ENCODE measurements at regions not wholly inside any gene's neighbourhood (a gene's known extent, or its start where the extent isn't known, plus 50 kb on each side); places are given as distances from the start of the nearest gene placed in this dataset.

GRCh38 chr13:109655611-109656010, 130.8 kb downstream of the IRS2 start:
- Histone ChIP-seq H2AFZ (ENCODE audit: insufficient read depth, low read length, poor library complexity) (no peak overlapping the region), H3K14ac (ENCODE audit: low read length) (no peak overlapping the region), H3K4me1 (ENCODE audit: control insufficient read depth in 1 of 2, insufficient read depth in 2 of 2, low read length in 2 of 2) (no peaks in the 10 kb centered on the region), H2BK12ac (ENCODE audit: low read length) (no peak overlapping the region), H2BK5ac (ENCODE audit: low read depth, low read length, poor library complexity) (no peak overlapping the region), H3K4me2 (ENCODE audit: low read length) (no peak overlapping the region), H3K36me3 (ENCODE audit: control insufficient read depth in 1 of 2, insufficient read depth in 2 of 2, low read length in 2 of 2) (no peaks in the 10 kb centered on the region), H3K27ac (ENCODE audit: low read depth, low read length) (no peak overlapping the region), H2BK120ac (ENCODE audit: insufficient read depth, low read length, poor library complexity) (no peak overlapping the region), H3K79me2 (ENCODE audit: control insufficient read depth, insufficient read depth, low read length, poor library complexity) (no peaks in the 10 kb centered on the region), H2AK5ac (ENCODE audit: low read length) (no peak overlapping the region), H3K23ac (ENCODE audit: low read length) (no peak overlapping the region), H4K12ac (ENCODE audit: low read depth, low read length) (no peak overlapping the region), H3K4ac (ENCODE audit: low read depth, low read length) (no peak overlapping the region), H3K9ac (ENCODE audit: low read length) (no peak overlapping the region), H3K79me1 (ENCODE audit: low read length) (no peaks in the 10 kb centered on the region), H4K8ac (ENCODE audit: low read depth, low read length) (no peak overlapping the region), H4K91ac (ENCODE audit: low read depth, low read length) (no peak overlapping the region), H3K18ac (ENCODE audit: low read length) (no peak overlapping the region), H3K9me3 (ENCODE audit: insufficient read depth, low read depth, low read length) (peaks cover 4% of the 10 kb centered on the region), H3K4me3 (ENCODE audit: low read depth, low read length) (no peak overlapping the region), H3K27me3 (ENCODE audit: insufficient read depth, low read length) (no peaks in the 10 kb centered on the region)
- no peak for DNase-seq
- WGBS (ENCODE audit: extremely low coverage, insufficient coverage, insufficient read length) = no CpG with 5 or more reads among the region's 5 CpGs

GRCh38 chr13:109655206-109655600, 131.2 kb downstream of the IRS2 start:
- no peak overlapping the region for H2BK120ac ChIP-seq (ENCODE audit: insufficient read depth, low read length, poor library complexity)
- H3K36me3 ChIP-seq (ENCODE audit: control insufficient read depth in 1 of 2, insufficient read depth in 2 of 2, low read length in 2 of 2) = no peaks in the 10 kb centered on the region
- no peak overlapping the region for H3K4me3 ChIP-seq (ENCODE audit: low read depth, low read length)
- no peak overlapping the region for H2BK12ac ChIP-seq (ENCODE audit: low read length)
- H3K4ac ChIP-seq (ENCODE audit: low read depth, low read length) = no peak overlapping the region
- H4K12ac ChIP-seq (ENCODE audit: low read depth, low read length) = no peak overlapping the region
- no peak overlapping the region for H4K8ac ChIP-seq (ENCODE audit: low read depth, low read length)
- H3K9me3 ChIP-seq (ENCODE audit: insufficient read depth, low read depth, low read length) = peaks cover 4% of the 10 kb centered on the region
- H3K4me1 ChIP-seq (ENCODE audit: control insufficient read depth in 1 of 2, insufficient read depth in 2 of 2, low read length in 2 of 2) = no peaks in the 10 kb centered on the region
- H3K18ac ChIP-seq (ENCODE audit: low read length) = no peak overlapping the region
- no peak overlapping the region for H3K23ac ChIP-seq (ENCODE audit: low read length)
- WGBS (ENCODE audit: extremely low coverage, insufficient coverage, insufficient read length) = no CpG with 5 or more reads among the region's 1 CpG
- peak in 1 of 2 donors; percentile 16 for DNase-seq
- no peak overlapping the region for H2AK5ac ChIP-seq (ENCODE audit: low read length)
- no peaks in the 10 kb centered on the region for H3K79me1 ChIP-seq (ENCODE audit: low read length)
- no peak overlapping the region for H4K91ac ChIP-seq (ENCODE audit: low read depth, low read length)
- no peak overlapping the region for H3K27ac ChIP-seq (ENCODE audit: low read depth, low read length)
- H3K79me2 ChIP-seq (ENCODE audit: control insufficient read depth, insufficient read depth, low read length, poor library complexity) = no peaks in the 10 kb centered on the region
- no peak overlapping the region for H2BK5ac ChIP-seq (ENCODE audit: low read depth, low read length, poor library complexity)
- no peak overlapping the region for H3K14ac ChIP-seq (ENCODE audit: low read length)
- H2AFZ ChIP-seq (ENCODE audit: insufficient read depth, low read length, poor library complexity) = no peak overlapping the region
- no peak overlapping the region for H3K9ac ChIP-seq (ENCODE audit: low read length)
- no peaks in the 10 kb centered on the region for H3K27me3 ChIP-seq (ENCODE audit: insufficient read depth, low read length)
- no peak overlapping the region for H3K4me2 ChIP-seq (ENCODE audit: low read length)

- H3K9me3 ChIP-seq (ENCODE audit: insufficient read depth, low read depth, low read length) = peaks cover 4% of the 10 kb centered on the region
- no peaks in the 10 kb centered on the region for H3K79me2 ChIP-seq (ENCODE audit: control insufficient read depth, insufficient read depth, low read length, poor library complexity)
- WGBS (ENCODE audit: extremely low coverage, insufficient coverage, insufficient read length) = no CpG with 5 or more reads among the region's 17 CpGs
- no peak overlapping the region for H4K12ac ChIP-seq (ENCODE audit: low read depth, low read length)
- no peak overlapping the region for H3K27ac ChIP-seq (ENCODE audit: low read depth, low read length)
- no peak overlapping the region for H3K18ac ChIP-seq (ENCODE audit: low read length)
- no peak overlapping the region for H4K91ac ChIP-seq (ENCODE audit: low read depth, low read length)
- peak in 1 of 2 donors; percentile 27 for DNase-seq
- H3K27me3 ChIP-seq (ENCODE audit: insufficient read depth, low read length) = no peaks in the 10 kb centered on the region
- no peak overlapping the region for H3K4ac ChIP-seq (ENCODE audit: low read depth, low read length)
- H3K4me2 ChIP-seq (ENCODE audit: low read length) = no peak overlapping the region
- no peak overlapping the region for H2BK12ac ChIP-seq (ENCODE audit: low read length)
- no peak overlapping the region for H2AFZ ChIP-seq (ENCODE audit: insufficient read depth, low read length, poor library complexity)
- H3K4me1 ChIP-seq (ENCODE audit: control insufficient read depth in 1 of 2, insufficient read depth in 2 of 2, low read length in 2 of 2) = no peaks in the 10 kb centered on the region
- no peak overlapping the region for H2AK5ac ChIP-seq (ENCODE audit: low read length)
- no peak overlapping the region for H3K14ac ChIP-seq (ENCODE audit: low read length)
- no peaks in the 10 kb centered on the region for H3K79me1 ChIP-seq (ENCODE audit: low read length)
- H3K23ac ChIP-seq (ENCODE audit: low read length) = peak overlapping the region; percentile 95
- H2BK120ac ChIP-seq (ENCODE audit: insufficient read depth, low read length, poor library complexity) = no peak overlapping the region
- no peak overlapping the region for H2BK5ac ChIP-seq (ENCODE audit: low read depth, low read length, poor library complexity)
- peak overlapping the region; percentile 63 for H3K4me3 ChIP-seq (ENCODE audit: low read depth, low read length)
- no peak overlapping the region for H3K9ac ChIP-seq (ENCODE audit: low read length)
- no peak overlapping the region for H4K8ac ChIP-seq (ENCODE audit: low read depth, low read length)
- no peaks in the 10 kb centered on the region for H3K36me3 ChIP-seq (ENCODE audit: control insufficient read depth in 1 of 2, insufficient read depth in 2 of 2, low read length in 2 of 2)
Measured at GRCh38 chr13:109654341-109655205, 131.8 kb downstream of the IRS2 start.

- Histone ChIP-seq H3K23ac (ENCODE audit: low read length) (no peak overlapping the region), H3K27me3 (ENCODE audit: insufficient read depth, low read length) (no peaks in the 10 kb centered on the region), H3K18ac (ENCODE audit: low read length) (no peak overlapping the region), H3K36me3 (ENCODE audit: control insufficient read depth in 1 of 2, insufficient read depth in 2 of 2, low read length in 2 of 2) (no peaks in the 10 kb centered on the region), H2BK12ac (ENCODE audit: low read length) (no peak overlapping the region), H2AK5ac (ENCODE audit: low read length) (no peak overlapping the region), H3K27ac (ENCODE audit: low read depth, low read length) (no peak overlapping the region), H3K79me1 (ENCODE audit: low read length) (no peaks in the 10 kb centered on the region), H3K4ac (ENCODE audit: low read depth, low read length) (no peak overlapping the region), H2BK5ac (ENCODE audit: low read depth, low read length, poor library complexity) (no peak overlapping the region), H4K8ac (ENCODE audit: low read depth, low read length) (no peak overlapping the region), H2AFZ (ENCODE audit: insufficient read depth, low read length, poor library complexity) (no peak overlapping the region), H3K9ac (ENCODE audit: low read length) (no peak overlapping the region), H3K14ac (ENCODE audit: low read length) (no peak overlapping the region), H3K79me2 (ENCODE audit: control insufficient read depth, insufficient read depth, low read length, poor library complexity) (no peaks in the 10 kb centered on the region), H3K9me3 (ENCODE audit: insufficient read depth, low read depth, low read length) (peaks cover 4% of the 10 kb centered on the region), H3K4me2 (ENCODE audit: low read length) (no peak overlapping the region), H3K4me1 (ENCODE audit: control insufficient read depth in 1 of 2, insufficient read depth in 2 of 2, low read length in 2 of 2) (no peaks in the 10 kb centered on the region), H3K4me3 (ENCODE audit: low read depth, low read length) (no peak overlapping the region), H4K12ac (ENCODE audit: low read depth, low read length) (no peak overlapping the region), H2BK120ac (ENCODE audit: insufficient read depth, low read length, poor library complexity) (no peak overlapping the region), H4K91ac (ENCODE audit: low read depth, low read length) (no peak overlapping the region)
- no peak for DNase-seq
- no CpG with 5 or more reads among the region's 3 CpGs for WGBS (ENCODE audit: extremely low coverage, insufficient coverage, insufficient read length)
Measured at GRCh38 chr13:109652531-109652930, 133.9 kb downstream of the IRS2 start.

Measured in trophoblast cell (in vitro differentiated cells and primary cell).